ENCODE measurements at regions not wholly inside any gene's neighbourhood (a gene's known extent, or its start where the extent isn't known, plus 50 kb on each side); places are given as distances from the start of the nearest gene placed in this dataset.

GRCh38 chr3:35078780-35079179, 560.5 kb upstream of the ARPP21 start:
- no peak overlapping the region for H3K4me3 ChIP-seq (ENCODE audit: low read depth, low read length)
- TF ChIP-seq CTCF (conservative IDR thresholded peaks at IDR 0.05; ENCODE audit: low read depth, low read length): no peak
- DNase-seq (ENCODE audit: low read depth): no peak

- DNase-seq (ENCODE audit: low read depth): no peak
- no peak overlapping the region for H3K4me3 ChIP-seq (ENCODE audit: low read depth, low read length)
- no peak for TF ChIP-seq CTCF (conservative IDR thresholded peaks at IDR 0.05; ENCODE audit: low read depth, low read length)
Measured at GRCh38 chr3:35079403-35079802, 559.9 kb upstream of the ARPP21 start.

- no peak for TF ChIP-seq CTCF (conservative IDR thresholded peaks at IDR 0.05; ENCODE audit: low read depth, low read length)
- no peak for DNase-seq (ENCODE audit: low read depth)
- H3K4me3 ChIP-seq (ENCODE audit: low read depth, low read length): no peak overlapping the region
Measured at GRCh38 chr3:35081899-35082298, 557.4 kb upstream of the ARPP21 start.

GRCh38 chr3:35088943-35089342, 550.4 kb upstream of the ARPP21 start:
- no peak overlapping the region for H3K4me3 ChIP-seq (ENCODE audit: low read depth, low read length)
- no peak for DNase-seq (ENCODE audit: low read depth)
- TF ChIP-seq CTCF (conservative IDR thresholded peaks at IDR 0.05; ENCODE audit: low read depth, low read length): no peak

- no peak overlapping the region for H3K4me3 ChIP-seq (ENCODE audit: low read depth, low read length)
- TF ChIP-seq CTCF (conservative IDR thresholded peaks at IDR 0.05; ENCODE audit: low read depth, low read length): no peak
- DNase-seq (ENCODE audit: low read depth): no peak
Measured at GRCh38 chr3:35114686-35115085, 524.6 kb upstream of the ARPP21 start.

- no peak overlapping the region for H3K4me3 ChIP-seq (ENCODE audit: low read depth, low read length)
- DNase-seq (ENCODE audit: low read depth): no peak
- TF ChIP-seq CTCF (conservative IDR thresholded peaks at IDR 0.05; ENCODE audit: low read depth, low read length): no peak
Measured at GRCh38 chr3:35120026-35120425, 519.3 kb upstream of the ARPP21 start.

- no peak overlapping the region for H3K4me3 ChIP-seq (ENCODE audit: low read depth, low read length)
- no peak for TF ChIP-seq CTCF (conservative IDR thresholded peaks at IDR 0.05; ENCODE audit: low read depth, low read length)
- DNase-seq (ENCODE audit: low read depth): no peak
Measured at GRCh38 chr3:35137612-35138011, 501.7 kb upstream of the ARPP21 start.
